ENCODE measurements at regions not wholly inside any gene's neighbourhood (a gene's known extent, or its start where the extent isn't known, plus 50 kb on each side); places are given as distances from the start of the nearest gene placed in this dataset.

GRCh38 chr7:24341691-24342413 lies 57.9 kb downstream of the NPY start:
- DNase-seq = no peak

- DNase-seq = no peak
Observed at GRCh38 chr7:24343614-24344013, 59.6 kb downstream of the NPY start.

GRCh38 chr7:24346129-24346528 lies 62.1 kb downstream of the NPY start:
- no peak for DNase-seq

- no peak for DNase-seq
Observed at GRCh38 chr7:24346716-24347115, 62.7 kb downstream of the NPY start.

- no peak for DNase-seq
Observed at GRCh38 chr7:24349339-24349738, 65.3 kb downstream of the NPY start.

GRCh38 chr7:24354456-24354855 lies 70.5 kb downstream of the NPY start:
- DNase-seq = no peak

GRCh38 chr7:24356718-24357386 lies 72.9 kb downstream of the NPY start:
- no peak for DNase-seq

GRCh38 chr7:24361001-24361400 lies 77.0 kb downstream of the NPY start:
- DNase-seq = no peak

- no peak for DNase-seq
Observed at GRCh38 chr7:24365606-24366005, 81.6 kb downstream of the NPY start.

- no peak for DNase-seq
Observed at GRCh38 chr7:24366876-24367275, 82.9 kb downstream of the NPY start.

- DNase-seq = no peak
Observed at GRCh38 chr7:24368161-24368560, 84.2 kb downstream of the NPY start.

GRCh38 chr7:24370541-24370940 lies 86.6 kb downstream of the NPY start:
- no peak for DNase-seq

- DNase-seq = no peak
Observed at GRCh38 chr7:24372961-24373955, 89.3 kb downstream of the NPY start.

GRCh38 chr7:24378871-24379616 lies 95.1 kb downstream of the NPY start:
- no peak for DNase-seq

- no peak for DNase-seq
Observed at GRCh38 chr7:24381894-24382505, 98.0 kb downstream of the NPY start.

GRCh38 chr7:24383055-24383454 lies 99.1 kb downstream of the NPY start:
- DNase-seq = no peak

- DNase-seq = no peak
Observed at GRCh38 chr7:24384362-24385030, 100.5 kb downstream of the NPY start.

GRCh38 chr7:24388212-24388611 lies 104.2 kb downstream of the NPY start:
- no peak for DNase-seq

- DNase-seq = no peak
Observed at GRCh38 chr7:24390376-24391157, 106.6 kb downstream of the NPY start.

- DNase-seq = no peak
Observed at GRCh38 chr7:24392774-24393173, 108.8 kb downstream of the NPY start.

- no peak for DNase-seq
Observed at GRCh38 chr7:24395512-24395911, 111.5 kb downstream of the NPY start.
